Psoas muscle (tissue), 7 donors: ENCODE measurements at regions not wholly inside any gene's neighbourhood (a gene's known extent, or its start where the extent isn't known, plus 50 kb on each side); places are given as distances from the start of the nearest gene placed in this dataset.

Experiments
- ATAC-seq, 4 donors: fragments of 200-7000 bp; cut with Tn5 transposase; one replicate each; pipeline ENCODE4 v1.9.1; 2020; ENCODE audit warnings: moderate library complexity in 3 of 4, mild to moderate bottlenecking in 2 of 4
- DNase-seq, 2 donors: peaks; one replicate each; pipeline ENCODE4 v3.0.0-alpha.2; 2020
- H3K27ac ChIP-seq: fragments of 200-600 bp; one replicate; pipeline ENCODE4 v1.8.0; 2022
- H3K27me3 ChIP-seq, 3 donors: fragments of 200-600 bp in 1 of 3; one replicate each; pipeline versions ENCODE4 v1.6.1 to v1.8.0; 2013 to 2022; ENCODE audit warnings: low read length in 2 of 3, mild to moderate bottlenecking in 2 of 3, moderate library complexity in 1 of 3; ENCODE audit not compliant: insufficient read depth in 3 of 3
- H3K36me3 ChIP-seq, 2 donors: fragments of 200-600 bp in 1 of 2; one replicate each; pipeline versions ENCODE4 v1.6.1 to v1.8.0; 2013 to 2022; ENCODE audit warnings: low read depth in 1 of 2, mild to moderate bottlenecking in 1 of 2, moderate library complexity in 1 of 2; ENCODE audit not compliant: insufficient read depth in 1 of 2
- H3K4me1 ChIP-seq: fragments of 200-600 bp; one replicate; pipeline ENCODE4 v1.8.0; 2022
- H3K4me3 ChIP-seq: fragments of 200-600 bp; one replicate; pipeline ENCODE4 v1.8.0; 2022; ENCODE audit warnings: mild to moderate bottlenecking
- H3K9me3 ChIP-seq: fragments of 200-600 bp; one replicate; pipeline ENCODE4 v1.8.0; 2022
- WGBS, 3 donors: extraction: QIAGEN DNeasy Blood & Tissue Kit; methylation state at CpG; one replicate each; pipeline versions ENCODE4 v1.1.6 to v1.1.7; 2013; 5-methylcytosine and 5-hydroxymethylcytosine counted together
- intact Hi-C, 2 donors: fragments of 100-400 bp; cut with DNase I; formaldehyde crosslinking; loops; one replicate each; pipeline versions ENCODE4 v1.11.0 to v1.14.2; 2022
- TF ChIP-seq, protein P1 (sequence below): fragments of 200-600 bp; IDR thresholded peaks from one replicate; pipeline ENCODE4 v1.8.0; 2022; ENCODE audit warnings: antibody characterized with exemption
- donor health status: healthy with polysubstance abuse.
- donor health status: DM: no; HTN: no; CAD: no; lungs with moderate emphysema.
- donor health status: Bipolar disorder and iron deficiency.
- donor health status: healthy.
- donor health status: DM: yes; HTN: yes; CAD: no.
- donor health status: DM: no; HTN: no; CAD: no.
- donor health status: DM: yes; HTN: yes; CAD: no.

- H3K9me3 ChIP-seq: no peaks in the 10 kb centered on the region
- WGBS, 3 donors: 2 to 3% (median 2%) methylated on average over 27 of the region's 27 CpGs
- ATAC-seq (no peak), DNase-seq (no peak)
- H3K27me3 ChIP-seq: peaks cover 3 to 56% (median 14%) of the 10 kb centered on the region in 3 donors
- H3K4me3 ChIP-seq: peak overlapping the region; percentile 7
- intact Hi-C loops: no loop called here
- TF ChIP-seq, protein P1, sequence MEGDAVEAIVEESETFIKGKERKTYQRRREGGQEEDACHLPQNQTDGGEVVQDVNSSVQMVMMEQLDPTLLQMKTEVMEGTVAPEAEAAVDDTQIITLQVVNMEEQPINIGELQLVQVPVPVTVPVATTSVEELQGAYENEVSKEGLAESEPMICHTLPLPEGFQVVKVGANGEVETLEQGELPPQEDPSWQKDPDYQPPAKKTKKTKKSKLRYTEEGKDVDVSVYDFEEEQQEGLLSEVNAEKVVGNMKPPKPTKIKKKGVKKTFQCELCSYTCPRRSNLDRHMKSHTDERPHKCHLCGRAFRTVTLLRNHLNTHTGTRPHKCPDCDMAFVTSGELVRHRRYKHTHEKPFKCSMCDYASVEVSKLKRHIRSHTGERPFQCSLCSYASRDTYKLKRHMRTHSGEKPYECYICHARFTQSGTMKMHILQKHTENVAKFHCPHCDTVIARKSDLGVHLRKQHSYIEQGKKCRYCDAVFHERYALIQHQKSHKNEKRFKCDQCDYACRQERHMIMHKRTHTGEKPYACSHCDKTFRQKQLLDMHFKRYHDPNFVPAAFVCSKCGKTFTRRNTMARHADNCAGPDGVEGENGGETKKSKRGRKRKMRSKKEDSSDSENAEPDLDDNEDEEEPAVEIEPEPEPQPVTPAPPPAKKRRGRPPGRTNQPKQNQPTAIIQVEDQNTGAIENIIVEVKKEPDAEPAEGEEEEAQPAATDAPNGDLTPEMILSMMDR: no peak
- no peaks in the 10 kb centered on the region for H3K4me1 ChIP-seq
- H3K27ac ChIP-seq: no peak overlapping the region
- no peaks in the 10 kb centered on the region for H3K36me3 ChIP-seq
Observed at GRCh38 chr6:27091661-27092315, 155.7 kb upstream of the PRSS16 start.

- H3K9me3 ChIP-seq: no peaks in the 10 kb centered on the region
- H3K27me3 ChIP-seq: peaks cover 3 to 61% (median 14%) of the 10 kb centered on the region in 3 donors
- TF ChIP-seq, protein P1: no peak
- WGBS, 3 donors: 25 to 34% (median 27%) methylated on average over 8 of the region's 8 CpGs
- H3K36me3 ChIP-seq: no peaks in the 10 kb centered on the region
- ATAC-seq: no peak
- intact Hi-C loops: no loop called here
- no peak overlapping the region for H3K4me3 ChIP-seq
- no peak overlapping the region for H3K27ac ChIP-seq
- no peaks in the 10 kb centered on the region for H3K4me1 ChIP-seq
- no peak for DNase-seq
Observed at GRCh38 chr6:27092316-27092692, 155.2 kb upstream of the PRSS16 start.

DNA sequence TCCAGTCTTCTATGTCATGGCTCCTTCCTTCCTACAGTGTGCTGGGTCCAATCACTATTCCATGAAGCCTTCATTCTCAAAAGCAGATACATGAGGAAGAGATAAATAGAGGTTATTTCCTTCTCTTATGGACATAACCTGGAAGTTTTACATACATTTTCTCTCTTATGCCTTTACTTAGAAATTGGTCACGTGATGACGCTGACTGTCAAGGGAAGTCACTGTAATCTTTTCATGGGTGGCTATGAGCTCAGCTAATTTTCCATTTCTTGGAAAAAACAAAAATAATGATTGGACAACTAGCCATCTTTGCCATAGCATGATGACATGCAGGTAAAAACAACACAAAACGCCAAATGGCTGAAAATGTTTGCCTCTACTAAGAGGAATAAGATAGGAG is 151.6 kb upstream of the PRSS16 start:
- no peaks in the 10 kb centered on the region for H3K36me3 ChIP-seq
- DNase-seq (no peak), ATAC-seq (no peak)
- H3K4me3 ChIP-seq: no peak overlapping the region
- H3K4me1 ChIP-seq: no peaks in the 10 kb centered on the region
- TF ChIP-seq, protein P1: no peak
- 77 to 88% (median 85%) methylated on average over 3 of the region's 3 CpGs for WGBS, 3 donors
- intact Hi-C loops: no loop called here
- H3K9me3 ChIP-seq: no peaks in the 10 kb centered on the region
- peaks cover 3 to 58% (median 11%) of the 10 kb centered on the region in 3 donors for H3K27me3 ChIP-seq
- no peak overlapping the region for H3K27ac ChIP-seq

DNA sequence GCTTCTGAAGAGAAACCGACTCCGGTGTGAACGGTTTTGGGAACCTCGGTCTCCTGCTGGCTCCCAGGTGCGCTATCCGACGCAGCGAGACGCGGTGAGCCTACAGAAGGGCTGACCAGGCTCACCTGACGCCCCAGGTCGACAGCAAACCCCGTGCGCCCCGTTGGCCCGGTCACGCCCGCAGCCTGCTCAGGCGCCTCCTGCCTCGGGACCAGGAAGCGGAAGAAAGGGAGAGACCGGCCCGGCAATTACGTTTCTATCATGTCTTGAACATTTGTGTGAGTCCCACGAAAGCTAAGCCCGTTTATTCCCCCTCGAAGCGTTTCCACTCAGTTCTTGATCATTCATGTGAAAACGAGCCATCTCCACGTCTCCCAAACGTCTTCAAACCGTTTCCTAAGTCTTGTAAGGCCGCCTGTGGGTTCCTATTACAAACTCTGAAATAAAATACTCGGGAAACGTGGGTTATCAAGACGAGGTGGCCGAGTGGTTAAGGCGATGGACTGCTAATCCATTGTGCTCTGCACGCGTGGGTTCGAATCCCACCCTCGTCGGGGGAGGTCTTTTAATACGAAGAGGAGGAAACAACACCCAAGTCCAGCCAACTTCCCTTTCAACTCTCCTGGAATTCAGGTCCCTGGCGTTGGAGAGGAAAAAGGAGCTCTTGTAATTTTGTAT is 150.5 kb upstream of the PRSS16 start:
- TF ChIP-seq, protein P1: no peak
- 1 to 2% (median 2%) methylated on average over 45 of the region's 45 CpGs for WGBS, 3 donors
- peaks cover 1 to 48% (median 11%) of the 10 kb centered on the region in 3 donors for H3K27me3 ChIP-seq
- ATAC-seq: no peak
- H3K36me3 ChIP-seq: no peaks in the 10 kb centered on the region
- no peaks in the 10 kb centered on the region for H3K4me1 ChIP-seq
- DNase-seq: peak; percentile 21 to 51
- H3K9me3 ChIP-seq: no peaks in the 10 kb centered on the region
- H3K4me3 ChIP-seq: peak overlapping the region; percentile 52
- no peak overlapping the region for H3K27ac ChIP-seq
- intact Hi-C loops: no loop called here
